Body of pancreas (tissue), 4 donors: ENCODE measurements at regions not wholly inside any gene's neighbourhood (a gene's known extent, or its start where the extent isn't known, plus 50 kb on each side); places are given as distances from the start of the nearest gene placed in this dataset.

Source experiments
- CTCF ChIP-seq, 7 experiments: fragments of 450-650 bp in 4 of 7; fragments of 200-600 bp in 3 of 7; sonication (generic) in 3 of 7; IDR thresholded peaks; one replicate each; pipeline ENCODE4 v1.5.1; 2016 to 2019; ENCODE audit warnings: antibody characterized with exemption in 7 of 7
- POLR2A ChIP-seq, 3 donors: fragments of 450-650 bp; IDR thresholded peaks; one replicate each; pipeline ENCODE4 v1.6.1; 2016; ENCODE audit warnings: antibody characterized with exemption in 3 of 3, mild to moderate bottlenecking in 2 of 3

- TF ChIP-seq CTCF (IDR thresholded peaks at IDR 0.05) = no peak
- no peak for TF ChIP-seq POLR2A (IDR thresholded peaks at IDR 0.05)
These were observed 111.5 kb upstream of the CITED2 start for GRCh38 chr6:139485742-139486475.
